ENCODE measurements at regions not wholly inside any gene's neighbourhood (a gene's known extent, or its start where the extent isn't known, plus 50 kb on each side); places are given as distances from the start of the nearest gene placed in this dataset.

- TF ChIP-seq POLR2AphosphoS5 (IDR thresholded peaks at IDR 0.05; ENCODE audit: low read depth, low read length) (no peak), TAF1 (IDR thresholded peaks at IDR 0.05; ENCODE audit: borderline replicate concordance, insufficient read depth, low read length) (no peak)
Measured at GRCh38 chr18:22515250-22515649, 97.5 kb upstream of the CTAGE1 start.
